ENCODE measurements at regions not wholly inside any gene's neighbourhood (a gene's known extent, or its start where the extent isn't known, plus 50 kb on each side); places are given as distances from the start of the nearest gene placed in this dataset.

- DNase-seq = no peak
These were observed 836.7 kb downstream of the CBLN2 start for GRCh38 chr18:71707400-71707799.

- no peak for DNase-seq
These were observed 854.6 kb downstream of the CBLN2 start for GRCh38 chr18:71689416-71690160.

- no peak for DNase-seq
These were observed 861.6 kb downstream of the CBLN2 start for GRCh38 chr18:71682591-71682990.

GRCh38 chr18:71678144-71678543 is 866.0 kb downstream of the CBLN2 start:
- DNase-seq = no peak

GRCh38 chr18:71673954-71674353 is 870.2 kb downstream of the CBLN2 start:
- no peak for DNase-seq

- no peak for DNase-seq
These were observed 870.6 kb downstream of the CBLN2 start for GRCh38 chr18:71673498-71673897.

GRCh38 chr18:71666481-71666880 is 877.7 kb downstream of the CBLN2 start:
- DNase-seq = no peak

- no peak for DNase-seq
These were observed 879.0 kb downstream of the CBLN2 start for GRCh38 chr18:71665131-71665530.

- DNase-seq = no peak
These were observed 900.3 kb downstream of the CBLN2 start for GRCh38 chr18:71643822-71644221.

GRCh38 chr18:71630696-71631095 is 913.4 kb downstream of the CBLN2 start:
- DNase-seq = no peak

GRCh38 chr18:71625556-71626090 is 918.5 kb downstream of the CBLN2 start:
- no peak for DNase-seq

- DNase-seq = no peak
These were observed 945.8 kb downstream of the CBLN2 start for GRCh38 chr18:71598374-71598773.

- DNase-seq = no peak
These were observed 946.9 kb downstream of the CBLN2 start for GRCh38 chr18:71597219-71597618.

- DNase-seq = no peak
These were observed 960.9 kb downstream of the CBLN2 start for GRCh38 chr18:71583252-71583651.

GRCh38 chr18:71554686-71555085 is 989.5 kb downstream of the CBLN2 start:
- no peak for DNase-seq

GRCh38 chr18:71541643-71542042 is 1002.5 kb downstream of the CBLN2 start:
- DNase-seq = no peak

- DNase-seq = no peak
These were observed 1014.3 kb downstream of the CBLN2 start for GRCh38 chr18:71529703-71530303.

- DNase-seq = no peak
These were observed 1020.4 kb downstream of the CBLN2 start for GRCh38 chr18:71523483-71524435.

- DNase-seq = no peak
These were observed 1038.6 kb downstream of the CBLN2 start for GRCh38 chr18:71505526-71505925.

GRCh38 chr18:71503222-71503621 is 1040.9 kb downstream of the CBLN2 start:
- DNase-seq = no peak

- DNase-seq = no peak
These were observed 1058.5 kb downstream of the CBLN2 start for GRCh38 chr18:71485611-71486010.

GRCh38 chr18:71471963-71472725 is 1072.0 kb downstream of the CBLN2 start:
- DNase-seq = no peak

GRCh38 chr18:71456206-71456605 is 1087.9 kb downstream of the CBLN2 start:
- no peak for DNase-seq

All from CD4-positive, alpha-beta T cell treated with Interleukin-21 for 1 hour (primary cell).